Cardiac fibroblast (primary cell): ENCODE measurements at regions not wholly inside any gene's neighbourhood (a gene's known extent, or its start where the extent isn't known, plus 50 kb on each side); places are given as distances from the start of the nearest gene placed in this dataset.
"Not testable (repeated sequence)": the region's sequence is repeated elsewhere in the genome, so short reads cannot be mapped to it uniquely, and the experiment has no call there.

Experiments used
- DNase-seq, 2 donors: peaks; one replicate each; pipeline versions ENCODE4 v3.0.0 to v3.0.0-alpha.2; 2010; ENCODE audit warnings: low read depth in 2 of 2
- H3K4me3 ChIP-seq, 2 donors: replicated peaks in 1 of 2; 1 replicate in 1 of 2; 2 replicates in 1 of 2; pipeline ENCODE4 v1.5.1; 2011; ENCODE audit warnings: low read depth in 2 of 2, low read length in 2 of 2, mild to moderate bottlenecking in 2 of 2, moderate library complexity in 1 of 2
- CTCF ChIP-seq: IDR thresholded peaks from one replicate; pipeline ENCODE4 v1.5.1; 2011; ENCODE audit warnings: low read depth, mild to moderate bottlenecking, low read length, inconsistent platforms

- no peak for TF ChIP-seq CTCF
- H3K4me3 ChIP-seq: no peak overlapping the region
- DNase-seq: no peak
Measured at GRCh38 chr15:53033709-53034108, 243.6 kb upstream of the ONECUT1 start.

DNA sequence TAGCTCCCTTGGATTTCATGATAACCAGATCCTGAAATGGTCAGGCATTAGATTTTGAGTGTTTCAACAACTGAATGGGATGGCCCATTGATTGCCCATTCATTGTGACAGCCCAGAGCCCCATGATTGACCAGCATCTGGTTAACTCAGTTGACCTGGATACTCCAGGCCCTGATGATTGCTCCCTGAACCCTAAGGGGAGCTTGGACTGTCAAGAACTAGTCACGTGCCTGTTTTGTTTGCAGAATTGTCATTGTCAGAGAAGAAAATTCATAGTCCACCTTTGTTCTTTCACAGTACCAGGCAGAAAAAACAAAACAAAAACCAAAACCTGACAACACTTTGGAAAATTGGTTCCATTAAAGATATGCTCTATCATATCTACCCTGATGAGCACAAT is 241.3 kb upstream of the ONECUT1 start:
- no peak for DNase-seq
- TF ChIP-seq CTCF: no peak
- H3K4me3 ChIP-seq: no peak overlapping the region

- no peak overlapping the region for H3K4me3 ChIP-seq
- no peak for TF ChIP-seq CTCF
- no peak for DNase-seq
Measured at GRCh38 chr15:53022788-53023187, 232.7 kb upstream of the ONECUT1 start.

GRCh38 chr15:53013329-53013728 is 223.2 kb upstream of the ONECUT1 start:
- no peak for TF ChIP-seq CTCF
- no peak overlapping the region for H3K4me3 ChIP-seq
- no peak for DNase-seq

- DNase-seq, H3K4me3 ChIP-seq: not testable (repeated sequence)
Measured at GRCh38 chr15:53011779-53012178, 221.6 kb upstream of the ONECUT1 start.

- DNase-seq: no peak
- H3K4me3 ChIP-seq: no peak overlapping the region
- TF ChIP-seq CTCF: no peak
Measured at GRCh38 chr15:53009093-53009492, 219.0 kb upstream of the ONECUT1 start.

GRCh38 chr15:53000409-53000808 is 210.3 kb upstream of the ONECUT1 start:
- no peak for DNase-seq
- no peak overlapping the region for H3K4me3 ChIP-seq
- no peak for TF ChIP-seq CTCF
